Endothelial cell of umbilical vein (primary cell): ENCODE measurements at regions not wholly inside any gene's neighbourhood (a gene's known extent, or its start where the extent isn't known, plus 50 kb on each side); places are given as distances from the start of the nearest gene placed in this dataset.

Source experiments
- BruUV-seq: library from RNA; stranded (reverse); fragments of 400-500 nt; replicated peaks from 2 replicates; lab custom pipeline; 2021; lab: Mats Ljungman, UMichigan
- CTCF ChIA-PET: fragments of 300-600, 350-600 bp; sonication (Branson Sonifier 250); formaldehyde crosslinking; loops from one replicate; lab custom pipeline; 2021; ENCODE audit warnings: antibody characterized with exemption, inconsistent platforms; lab: Charles Lee
- POLR2A ChIA-PET: fragments of 300-600, 350-600 bp; sonication (Branson Sonifier 250); formaldehyde crosslinking; loops from one replicate; lab custom pipeline; 2021; ENCODE audit warnings: antibody characterized with exemption, inconsistent platforms; lab: Charles Lee
- DNase-seq: peaks from one replicate; pipeline ENCODE4 v3.0.0-alpha.2; 2011; ENCODE audit warnings: low read depth, low spot score
- FAIRE-seq: peaks from 2 replicates; lab custom pipeline; 2011; peaks lifted over from hg19 to GRCh38; lab: Jason Lieb, UNC
- H2AFZ ChIP-seq: 2 replicates; pipeline ENCODE4 v1.6.0; 2012; ENCODE audit warnings: low read depth, low read length, control low read depth, inconsistent platforms
- H3K27ac ChIP-seq: 2 replicates; pipeline ENCODE4 v1.5.1; 2011; ENCODE audit warnings: low read depth, mild to moderate bottlenecking, control low read depth, low read length, moderate library complexity; ENCODE audit not compliant: insufficient read depth
- H3K27me3 ChIP-seq, 2 experiments: 2 replicates each; pipeline versions ENCODE4 v1.6.0 to v1.6.1; 2011; ENCODE audit warnings: low read length in 2 of 2, mixed read lengths in 1 of 2; ENCODE audit not compliant: control insufficient read depth in 2 of 2, insufficient read depth in 2 of 2
- H3K36me3 ChIP-seq, 2 experiments: 2 replicates in 1 of 2; 3 replicates in 1 of 2; pipeline ENCODE4 v1.5.1; 2011; ENCODE audit warnings: low read length in 2 of 2, mild to moderate bottlenecking in 1 of 2, moderate library complexity in 1 of 2; ENCODE audit not compliant: control insufficient read depth in 2 of 2, insufficient read depth in 2 of 2; ENCODE audit errors: extremely low read depth in 1 of 2
- H3K4me1 ChIP-seq: 3 replicates; pipeline ENCODE4 v1.5.1; 2011; ENCODE audit warnings: mild to moderate bottlenecking, low read length; ENCODE audit not compliant: control insufficient read depth, insufficient read depth; ENCODE audit errors: extremely low read depth
- H3K4me2 ChIP-seq: 2 replicates; pipeline ENCODE4 v1.6.1; 2011; ENCODE audit warnings: low read length, control low read depth, mixed read lengths; ENCODE audit not compliant: insufficient read depth
- H3K4me3 ChIP-seq, 3 experiments: fragments of 200-600 bp in 1 of 3; sonication (generic), shearing (Covaris generic) in 1 of 3; replicated peaks in 1 of 3; 2 replicates each; pipeline ENCODE4 v1.5.1; 2011 to 2016; ENCODE audit warnings: control low read depth in 3 of 3, low read length in 3 of 3, mild to moderate bottlenecking in 2 of 3, inconsistent platforms in 1 of 3, low read depth in 1 of 3, moderate library complexity in 1 of 3; ENCODE audit not compliant: insufficient read depth in 1 of 3
- H3K79me2 ChIP-seq: 2 replicates; pipeline ENCODE4 v1.6.0; 2012; ENCODE audit warnings: low read length, inconsistent platforms; ENCODE audit not compliant: control insufficient read depth, insufficient read depth
- H3K9ac ChIP-seq: replicated peaks from 2 replicates; pipeline ENCODE3; 2011; ENCODE audit warnings: low read length, control low read depth; ENCODE audit not compliant: insufficient read depth; ENCODE audit errors: extremely low read depth
- H3K9me1 ChIP-seq: replicated peaks from 3 replicates; pipeline ENCODE4 v1.6.0; 2011; ENCODE audit warnings: mild to moderate bottlenecking, low read length; ENCODE audit not compliant: control insufficient read depth, insufficient read depth; ENCODE audit errors: extremely low read depth
- H3K9me3 ChIP-seq: replicated peaks from 2 replicates; pipeline ENCODE4 v1.5.1; 2012; ENCODE audit warnings: low read length, inconsistent platforms; ENCODE audit not compliant: control insufficient read depth, insufficient read depth
- H4K20me1 ChIP-seq: replicated peaks from 2 replicates; pipeline ENCODE3; 2011; ENCODE audit warnings: mild to moderate bottlenecking, low read length; ENCODE audit not compliant: control insufficient read depth, insufficient read depth; ENCODE audit errors: extremely low read depth
- EZH2 ChIP-seq: IDR thresholded peaks from 2 replicates; pipeline ENCODE4 v1.6.1; 2012; ENCODE audit warnings: borderline replicate concordance, low read depth, mild to moderate bottlenecking, moderate library complexity, low read length, inconsistent platforms; ENCODE audit not compliant: severe bottlenecking
- GATA2 ChIP-seq: IDR thresholded peaks from 2 replicates; pipeline ENCODE4 v1.7.0; 2011; ENCODE audit warnings: low read depth, mild to moderate bottlenecking, moderate library complexity, mixed read lengths, low read length; ENCODE audit not compliant: insufficient read length, insufficient read depth
- JUN ChIP-seq: IDR thresholded peaks from 2 replicates; pipeline ENCODE4 v1.6.1; 2011; ENCODE audit warnings: borderline replicate concordance, low read depth; ENCODE audit not compliant: insufficient read length, insufficient read depth
- MAX ChIP-seq: IDR thresholded peaks from 2 replicates; pipeline ENCODE4 v1.6.1; 2011; ENCODE audit not compliant: insufficient read depth, insufficient read length
- POLR2A ChIP-seq: IDR thresholded peaks from 2 replicates; pipeline ENCODE4 v1.6.1; 2012; ENCODE audit warnings: low read depth, mild to moderate bottlenecking, control low read depth, low read length
- dilution Hi-C: fragments of 300-500 bp; cut with MboI; formaldehyde crosslinking; loops from one replicate; pipeline ENCODE4 v1.15.0; 2019; ENCODE audit warnings: low sequenced_read_pairs; ENCODE audit not compliant: extremely low pct_ligation_motif_present
- intact Hi-C: fragments of 100-400 bp; cut with micrococcal nuclease; formaldehyde crosslinking; loops from one replicate; pipeline ENCODE4 v1.10.0; 2022
- TF ChIP-seq, protein P1 (sequence below), 2 donors: IDR thresholded peaks; 1 replicate in 1 of 2; 2 replicates in 1 of 2; pipeline ENCODE4 v1.5.1; 2011; ENCODE audit warnings: low read length in 2 of 2, mild to moderate bottlenecking in 2 of 2, moderate library complexity in 2 of 2, control low read depth in 1 of 2, inconsistent platforms in 1 of 2, low read depth in 1 of 2; ENCODE audit not compliant: insufficient read depth in 1 of 2; ENCODE audit errors: extremely low read depth in 1 of 2

DNA sequence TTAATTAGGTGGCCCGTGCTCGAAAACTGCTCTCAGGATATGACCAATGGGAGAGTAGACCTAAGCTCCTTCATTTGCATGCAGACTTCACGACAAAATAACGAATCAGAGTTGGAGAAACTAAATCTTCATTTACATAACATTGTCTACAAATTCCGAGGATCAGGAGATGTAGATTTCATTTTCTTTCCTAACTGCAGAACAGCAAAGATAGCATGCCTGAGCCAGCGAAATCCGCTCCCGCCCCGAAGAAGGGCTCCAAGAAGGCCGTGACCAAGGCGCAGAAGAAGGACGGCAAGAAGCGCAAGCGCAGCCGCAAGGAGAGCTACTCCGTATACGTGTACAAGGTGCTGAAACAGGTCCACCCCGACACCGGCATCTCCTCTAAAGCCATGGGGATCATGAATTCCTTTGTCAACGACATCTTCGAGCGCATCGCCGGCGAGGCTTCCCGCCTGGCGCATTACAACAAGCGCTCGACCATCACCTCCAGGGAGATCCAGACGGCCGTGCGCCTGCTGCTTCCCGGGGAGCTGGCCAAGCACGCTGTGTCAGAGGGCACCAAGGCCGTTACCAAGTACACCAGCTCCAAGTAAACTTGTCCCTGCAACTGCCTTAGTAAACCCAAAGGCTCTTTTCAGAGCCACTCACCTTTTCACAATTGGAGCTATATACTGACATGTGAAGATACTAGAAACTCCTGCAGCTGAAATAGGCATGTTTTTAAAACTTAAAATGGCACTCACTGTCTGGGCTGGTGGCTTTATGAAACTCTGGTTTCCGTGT, 96.5 kb downstream of the HFE start:
- TF ChIP-seq JUN = no peak
- TF ChIP-seq POLR2A = peak; percentile 59
- no peak for TF ChIP-seq GATA2
- peaks cover 20% of the 10 kb centered on the region for H3K4me1 ChIP-seq
- H3K9ac ChIP-seq = peak overlapping the region; percentile 25
- H3K27me3 ChIP-seq = no peaks in the 10 kb centered on the region
- FAIRE-seq = peak; percentile 96
- H3K4me2 ChIP-seq = peak overlapping the region; percentile 95
- DNase-seq = peak; percentile 93
- dilution Hi-C loops (no loop called here), intact Hi-C loops (loop anchor here (1.0 kb wide), 2 partner anchors 8 to 25 kb away; a partner anchor contains a TSS)
- H3K9me3 ChIP-seq = no peaks in the 10 kb centered on the region
- H3K4me3 ChIP-seq = peak overlapping the region; percentile 13 to 66 (median 34)
- ChIA-PET CTCF (interaction anchor here (1.0 to 2.6 kb wide), 12 partner anchors 8 to 412 kb away, joined by 3 to 25 read pairs (median 9); partner anchors contain the start of gene ABT1), POLR2A (interaction anchor here (0.6 to 3.0 kb wide), 13 partner anchors 9 to 163 kb away, joined by 3 to 60 read pairs (median 4); a partner anchor contains a TSS)
- H4K20me1 ChIP-seq = no peaks in the 10 kb centered on the region
- H2AFZ ChIP-seq = peak overlapping the region; percentile 91
- no peaks in the 10 kb centered on the region for H3K36me3 ChIP-seq
- TSS peak; percentile 100 for BruUV-seq
- peak overlapping the region; percentile 58 for H3K27ac ChIP-seq
- no peaks in the 10 kb centered on the region for H3K9me1 ChIP-seq
- H3K79me2 ChIP-seq = no peaks in the 10 kb centered on the region

DNA sequence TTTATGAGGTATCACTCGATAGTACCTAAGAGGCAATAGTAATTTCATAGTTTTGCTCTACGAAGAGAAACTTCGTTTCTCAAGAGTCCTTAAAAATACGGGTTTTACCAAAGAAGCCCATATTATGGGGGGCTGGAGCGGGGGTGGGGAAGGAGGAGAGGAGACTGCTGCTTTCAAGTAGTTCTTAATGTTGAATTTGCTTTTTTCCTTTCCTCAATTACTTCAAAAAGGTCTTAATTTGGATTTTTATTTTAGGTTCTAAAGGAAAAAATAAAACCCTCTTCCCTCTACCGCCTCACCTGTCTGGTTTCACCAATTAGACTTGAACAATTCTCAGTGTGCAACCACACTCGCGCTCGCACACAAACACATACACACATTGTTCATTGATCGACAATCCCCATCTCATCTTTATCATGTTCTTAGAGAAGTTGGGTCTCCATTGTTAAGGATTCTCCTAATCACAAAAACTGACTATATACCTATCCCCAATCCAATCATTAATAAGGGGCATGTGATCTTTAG, 97.2 kb downstream of the HFE start:
- Histone ChIP-seq H3K4me3 (peak overlapping the region in 1 of 3 experiments; percentile 66), H3K4me1 (peaks cover 20% of the 10 kb centered on the region), H4K20me1 (no peaks in the 10 kb centered on the region), H3K9me3 (no peaks in the 10 kb centered on the region), H3K9ac (peak overlapping the region; percentile 25), H3K79me2 (no peaks in the 10 kb centered on the region), H3K36me3 (no peaks in the 10 kb centered on the region), H3K4me2 (peak overlapping the region; percentile 95), H3K27ac (no peak overlapping the region), H3K27me3 (no peaks in the 10 kb centered on the region), H2AFZ (no peak overlapping the region), H3K9me1 (no peaks in the 10 kb centered on the region)
- dilution Hi-C loops = no loop called here
- BruUV-seq = no TSS peak
- no peak for TF ChIP-seq JUN
- no peak for TF ChIP-seq EZH2
- TF ChIP-seq, protein P1, sequence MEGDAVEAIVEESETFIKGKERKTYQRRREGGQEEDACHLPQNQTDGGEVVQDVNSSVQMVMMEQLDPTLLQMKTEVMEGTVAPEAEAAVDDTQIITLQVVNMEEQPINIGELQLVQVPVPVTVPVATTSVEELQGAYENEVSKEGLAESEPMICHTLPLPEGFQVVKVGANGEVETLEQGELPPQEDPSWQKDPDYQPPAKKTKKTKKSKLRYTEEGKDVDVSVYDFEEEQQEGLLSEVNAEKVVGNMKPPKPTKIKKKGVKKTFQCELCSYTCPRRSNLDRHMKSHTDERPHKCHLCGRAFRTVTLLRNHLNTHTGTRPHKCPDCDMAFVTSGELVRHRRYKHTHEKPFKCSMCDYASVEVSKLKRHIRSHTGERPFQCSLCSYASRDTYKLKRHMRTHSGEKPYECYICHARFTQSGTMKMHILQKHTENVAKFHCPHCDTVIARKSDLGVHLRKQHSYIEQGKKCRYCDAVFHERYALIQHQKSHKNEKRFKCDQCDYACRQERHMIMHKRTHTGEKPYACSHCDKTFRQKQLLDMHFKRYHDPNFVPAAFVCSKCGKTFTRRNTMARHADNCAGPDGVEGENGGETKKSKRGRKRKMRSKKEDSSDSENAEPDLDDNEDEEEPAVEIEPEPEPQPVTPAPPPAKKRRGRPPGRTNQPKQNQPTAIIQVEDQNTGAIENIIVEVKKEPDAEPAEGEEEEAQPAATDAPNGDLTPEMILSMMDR (IDR thresholded peaks at IDR 0.05; ENCODE audit: extremely low read depth in 1 of 2, insufficient read depth in 1 of 2, low read depth in 1 of 2, low read length in 2 of 2) = no peak
- no peak for TF ChIP-seq MAX
- intact Hi-C loops = no loop called here
- ChIA-PET CTCF (interaction anchor here (1.0 to 2.6 kb wide), 8 partner anchors 8 to 387 kb away, joined by 3 to 25 read pairs (median 9); a partner anchor contains a TSS), POLR2A (interaction anchor here (0.6 to 3.0 kb wide), 8 partner anchors 12 to 164 kb away, joined by 3 to 60 read pairs (median 17); a partner anchor contains a TSS)
- DNase-seq (no peak), FAIRE-seq (no peak)
